HG02885 (cell line): ENCODE measurements at regions not wholly inside any gene's neighbourhood (a gene's known extent, or its start where the extent isn't known, plus 50 kb on each side); places are given as distances from the start of the nearest gene placed in this dataset.
"Not testable (repeated sequence)": the region's sequence is repeated elsewhere in the genome, so short reads cannot be mapped to it uniquely, and the experiment has no call there.

Experiments
- ATAC-seq: cut with Tn5 transposase; IDR thresholded peaks from one replicate; pipeline ENCODE4 v1.9.1; 2021; ENCODE audit warnings: mild to moderate bottlenecking; ENCODE audit not compliant: unreplicated experiment, poor library complexity

- no peak for ATAC-seq
Measured at GRCh38 chr11:24375931-24376330, 120.9 kb upstream of the LUZP2 start.

GRCh38 chr11:24383137-24383536 is 113.7 kb upstream of the LUZP2 start:
- ATAC-seq = no peak

DNA sequence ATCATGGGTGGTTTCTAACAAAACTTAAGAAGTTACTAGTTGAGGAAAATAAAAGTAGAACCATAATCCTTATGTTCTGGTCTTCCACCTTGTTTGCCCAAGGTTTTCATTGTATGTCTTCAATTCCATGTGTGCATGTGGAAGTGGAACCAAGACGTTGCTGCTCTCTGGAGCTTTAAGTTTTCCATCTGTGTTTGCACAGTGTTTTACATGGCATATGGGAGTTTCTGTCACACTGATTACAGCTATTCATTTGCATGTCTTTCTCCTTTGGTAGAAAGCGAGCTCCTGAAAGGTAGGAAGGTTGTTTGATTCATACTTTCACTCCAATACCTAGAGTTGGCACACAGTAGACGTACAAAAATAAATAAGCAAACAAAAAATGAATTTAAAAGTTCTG is 112.6 kb upstream of the LUZP2 start:
- no peak for ATAC-seq

DNA sequence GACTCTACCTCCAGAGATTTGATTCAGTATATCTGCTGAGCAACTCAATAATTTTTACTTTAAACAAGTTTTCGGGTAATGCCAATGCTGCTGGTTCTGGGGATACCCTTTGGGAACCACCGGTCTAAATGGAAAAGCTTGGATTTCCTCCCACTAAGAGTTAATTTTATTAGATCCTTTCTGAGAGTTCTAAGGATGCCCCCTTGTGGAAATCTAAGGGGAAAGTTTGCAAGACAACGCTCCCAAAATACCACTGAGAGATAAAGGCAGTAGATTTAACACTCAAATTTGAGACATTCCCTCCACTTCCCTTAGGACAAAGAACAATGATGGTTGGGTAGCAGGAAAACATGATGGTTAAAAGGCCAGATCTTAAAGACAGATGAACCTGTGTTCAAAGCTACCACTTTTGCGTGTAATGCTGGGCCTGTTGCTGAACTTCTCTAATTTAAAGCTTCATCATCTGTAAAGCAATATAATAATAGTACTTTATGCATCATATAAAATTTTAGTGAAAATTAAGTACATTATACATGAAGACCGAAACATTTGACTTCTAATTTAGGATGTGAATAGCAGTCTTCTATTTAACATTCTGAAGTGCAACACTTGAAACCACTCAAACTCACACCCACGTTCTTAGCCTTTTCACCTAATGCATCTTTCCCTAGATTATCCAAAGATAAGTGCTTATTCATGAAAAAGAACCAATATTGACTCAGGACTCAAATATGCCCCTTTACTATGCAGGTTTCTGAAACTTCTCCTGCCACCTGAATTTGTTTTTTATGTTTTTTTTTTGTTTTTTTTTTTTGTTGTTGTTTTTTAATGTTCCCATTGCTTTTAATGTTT is 110.1 kb upstream of the LUZP2 start:
- ATAC-seq = no peak

DNA sequence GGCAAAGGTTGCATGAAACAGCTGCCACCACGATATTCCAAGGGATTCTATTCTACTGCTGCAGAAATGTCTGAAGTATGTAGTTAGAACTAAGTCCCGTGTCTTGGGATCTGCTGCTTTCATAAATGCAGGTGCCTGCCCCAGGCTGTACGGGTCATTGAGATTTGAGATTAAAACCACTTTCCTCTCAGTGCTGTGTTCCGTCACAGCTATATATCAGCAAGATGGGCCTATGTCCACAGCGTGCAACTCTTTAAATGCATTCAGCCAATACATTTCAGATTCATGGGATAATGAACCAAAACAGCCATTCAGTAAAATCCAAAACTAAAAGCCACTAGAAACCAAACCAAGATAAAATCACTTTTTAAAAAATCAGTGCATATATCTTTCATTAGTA is 107.3 kb upstream of the LUZP2 start:
- ATAC-seq = no peak

GRCh38 chr11:24390016-24390415 is 106.8 kb upstream of the LUZP2 start:
- ATAC-seq = no peak

DNA sequence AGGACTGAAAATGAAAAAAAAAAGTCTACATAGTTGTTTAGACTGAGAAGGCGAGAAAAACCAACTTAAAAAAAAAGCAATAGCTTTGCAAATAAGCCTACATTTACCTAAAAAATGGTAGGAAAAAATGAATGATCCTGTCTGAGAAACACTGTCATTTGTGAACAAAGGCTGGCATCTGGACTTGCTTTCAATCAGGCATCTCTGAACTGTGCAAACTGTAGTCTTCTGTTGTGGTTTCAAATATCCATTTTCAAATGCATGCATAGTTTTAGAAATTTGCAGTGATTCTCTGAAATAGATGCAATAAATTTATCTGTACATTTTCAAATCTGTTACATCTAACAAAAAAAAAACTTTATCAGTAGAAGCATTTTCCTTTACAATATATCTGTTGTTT is 106.1 kb upstream of the LUZP2 start:
- no peak for ATAC-seq

DNA sequence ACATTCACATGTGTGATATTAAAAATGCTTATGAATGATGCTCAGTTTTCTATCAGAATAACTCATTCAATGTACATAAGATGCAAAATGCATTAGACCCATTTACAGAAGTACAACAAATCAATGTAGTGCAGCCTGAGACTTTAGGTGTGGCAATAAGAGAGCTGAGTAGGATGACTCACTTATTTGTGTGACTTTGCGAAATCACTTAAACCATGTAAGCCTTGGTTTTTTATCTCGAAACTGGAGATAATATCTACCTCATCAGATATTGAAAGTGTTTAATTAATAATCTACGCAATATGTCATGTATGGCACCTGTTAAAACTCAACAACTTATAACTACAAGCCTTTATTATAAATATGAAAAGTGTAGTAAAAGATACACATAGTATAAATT is 105.7 kb upstream of the LUZP2 start:
- ATAC-seq = no peak

DNA sequence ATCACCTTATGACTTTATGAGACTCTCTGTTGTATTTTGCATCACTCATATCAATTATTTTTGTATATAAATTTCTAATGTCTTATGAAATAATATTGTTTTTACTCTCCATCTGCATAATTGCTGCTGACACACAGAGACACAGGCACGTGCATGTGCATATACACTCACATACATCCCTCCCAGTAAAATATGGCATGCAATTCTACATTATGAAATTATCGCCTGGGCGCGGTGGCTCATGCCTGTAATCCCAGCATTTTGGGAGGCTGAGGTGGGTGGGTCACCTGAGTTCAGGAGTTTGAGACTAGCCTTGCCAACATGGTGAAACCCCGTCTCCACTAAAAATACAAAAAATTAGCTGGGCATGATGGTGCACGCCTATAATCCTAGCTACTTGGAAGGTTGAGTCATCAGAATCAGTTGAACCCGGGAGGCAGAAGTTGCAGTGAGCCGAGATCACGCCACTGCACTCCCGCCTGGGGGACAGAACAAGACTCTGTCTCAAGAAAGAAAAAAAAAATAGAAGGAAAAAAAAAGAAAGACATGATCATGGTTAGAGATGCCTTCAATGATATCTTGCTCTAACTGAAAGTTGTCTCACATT is 96.7 kb upstream of the LUZP2 start:
- no peak for ATAC-seq

GRCh38 chr11:24406389-24406788 is 90.5 kb upstream of the LUZP2 start:
- ATAC-seq = no peak

- ATAC-seq = no peak
Measured at GRCh38 chr11:24406980-24407379, 89.9 kb upstream of the LUZP2 start.

GRCh38 chr11:24407733-24408132 is 89.1 kb upstream of the LUZP2 start:
- no peak for ATAC-seq

- no peak for ATAC-seq
Measured at GRCh38 chr11:24408202-24408601, 88.7 kb upstream of the LUZP2 start.

- no peak for ATAC-seq
Measured at GRCh38 chr11:24411791-24412190, 85.1 kb upstream of the LUZP2 start.

- no peak for ATAC-seq
Measured at GRCh38 chr11:24412722-24413121, 84.1 kb upstream of the LUZP2 start.

GRCh38 chr11:24413391-24413790 is 83.5 kb upstream of the LUZP2 start:
- ATAC-seq = no peak

- not testable (repeated sequence) for ATAC-seq
Measured at GRCh38 chr11:24415955-24416636, 80.8 kb upstream of the LUZP2 start.

DNA sequence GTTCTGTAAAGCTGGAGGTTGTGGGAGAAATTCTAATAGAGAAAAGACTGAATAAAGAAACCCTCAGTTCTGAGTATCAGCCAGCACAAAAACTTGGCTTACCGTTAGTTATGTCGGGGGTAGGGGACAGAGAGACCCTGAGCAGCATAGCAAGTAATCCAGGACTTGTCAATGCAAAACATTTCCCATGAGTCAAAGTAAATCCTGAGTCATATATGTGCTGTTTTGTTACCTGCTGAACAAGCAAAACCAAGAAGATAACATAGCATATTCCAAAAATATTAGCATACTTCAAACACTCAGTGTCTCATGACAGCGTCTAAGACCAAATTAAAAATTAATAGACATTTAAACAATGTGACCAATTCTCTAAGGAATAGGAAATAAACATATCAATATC is 75.1 kb upstream of the LUZP2 start:
- ATAC-seq = no peak

DNA sequence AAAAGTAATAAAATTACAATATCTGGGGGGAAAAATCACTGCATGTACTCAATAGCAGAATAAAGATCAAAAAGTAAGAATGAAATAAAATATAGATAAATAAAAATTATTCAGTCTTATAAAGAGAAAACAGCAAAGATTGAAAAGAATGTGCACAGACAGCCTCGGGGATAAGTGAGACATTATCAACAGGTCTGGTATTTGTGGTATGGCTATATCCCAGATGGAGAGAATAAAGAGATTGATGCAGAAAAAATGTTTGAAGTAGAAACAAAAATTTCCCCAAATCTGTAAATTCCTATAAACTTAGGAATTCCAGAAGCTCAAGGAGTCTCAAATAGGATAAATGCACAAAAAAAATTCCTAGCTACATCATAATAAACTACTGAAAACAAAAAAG is 74.5 kb upstream of the LUZP2 start:
- ATAC-seq = no peak

DNA sequence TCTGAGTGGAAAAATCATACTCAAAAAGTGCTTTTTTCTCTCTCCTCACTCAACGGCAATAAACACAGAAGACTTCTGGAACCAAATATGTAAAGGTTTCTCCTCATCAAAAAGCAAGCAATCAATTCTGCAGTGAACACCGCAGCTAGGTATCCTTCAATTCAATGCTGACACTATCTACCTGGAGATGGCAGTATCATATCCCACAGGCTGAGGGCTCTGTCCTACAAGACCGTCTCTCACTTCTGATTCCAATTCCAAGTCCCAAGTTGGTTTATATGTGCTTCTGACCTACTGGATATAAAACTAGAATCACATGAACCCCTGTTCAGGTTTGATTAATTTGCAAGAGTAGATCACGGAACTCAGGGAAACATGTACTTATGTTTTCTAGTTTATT is 59.7 kb upstream of the LUZP2 start:
- ATAC-seq = no peak
